ENCODE measurements at regions not wholly inside any gene's neighbourhood (a gene's known extent, or its start where the extent isn't known, plus 50 kb on each side); places are given as distances from the start of the nearest gene placed in this dataset.

DNA sequence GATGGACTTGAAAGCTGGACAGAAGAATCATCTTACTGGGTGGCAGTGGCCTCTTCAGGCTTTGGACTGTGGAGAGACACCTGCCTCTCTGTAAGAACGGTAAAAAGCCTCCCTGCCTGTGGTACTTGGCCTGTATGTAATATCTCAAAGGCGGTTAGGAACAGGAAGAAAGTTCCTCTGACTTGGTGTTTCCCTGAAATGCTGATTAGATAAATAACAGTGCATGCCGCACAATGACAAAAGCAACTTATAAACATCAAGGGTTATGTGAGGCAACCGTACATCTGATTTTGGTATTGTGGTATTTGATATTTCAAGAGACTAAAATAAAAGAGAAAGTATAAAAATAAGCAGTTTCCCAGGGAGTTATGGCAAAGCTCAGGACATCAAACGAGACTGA is 92.4 kb upstream of the SORBS2 start:
- WGBS (ENCODE audit: insufficient coverage): 90% methylated on average over 2 of the region's 5 CpGs

DNA sequence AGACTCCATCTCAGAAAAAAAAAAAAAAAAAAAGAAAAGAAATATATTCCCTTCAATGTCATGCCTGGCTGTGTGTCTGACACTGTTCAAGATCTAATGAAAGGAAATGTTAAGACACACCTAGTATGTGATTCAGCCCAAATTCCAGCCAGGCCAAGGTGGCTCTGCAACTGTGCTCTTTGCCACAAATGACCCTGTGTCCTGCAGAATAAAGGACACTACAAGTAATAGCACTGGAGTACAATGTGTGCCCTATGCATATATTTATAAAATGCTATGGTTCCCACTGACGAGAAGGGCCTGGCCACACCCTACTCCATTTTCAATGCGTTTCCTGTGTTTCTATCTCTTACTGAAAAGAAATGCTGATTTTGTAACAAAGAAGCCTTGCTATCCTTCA is 98.0 kb upstream of the SORBS2 start:
- H3K27me3 ChIP-seq (ENCODE audit: control insufficient read depth, insufficient read depth, low read length): no peaks in the 10 kb centered on the region
- H3K9me3 ChIP-seq (replicated peaks; ENCODE audit: control insufficient read depth, low read depth, low read length): no peaks in the 10 kb centered on the region
- no peak overlapping the region for H3K4me3 ChIP-seq (ENCODE audit: low read length)
- H3K27ac ChIP-seq (ENCODE audit: low read length): no peak overlapping the region
- no CpG with 5 or more reads among the region's 2 CpGs for WGBS (ENCODE audit: insufficient coverage)
- no peaks in the 10 kb centered on the region for H3K36me3 ChIP-seq (ENCODE audit: control insufficient read depth, insufficient read depth, low read length)
- no peak for DNase-seq
- H3K4me1 ChIP-seq (ENCODE audit: control insufficient read depth, insufficient read depth, low read length): no peaks in the 10 kb centered on the region

More for the DNA sequence above, 92.4 kb upstream of the SORBS2 start:
- H3K4me1 ChIP-seq (ENCODE audit: control insufficient read depth, insufficient read depth, low read length): no peaks in the 10 kb centered on the region
- no peaks in the 10 kb centered on the region for H3K9me3 ChIP-seq (replicated peaks; ENCODE audit: control insufficient read depth, low read depth, low read length)
- H3K36me3 ChIP-seq (ENCODE audit: control insufficient read depth, insufficient read depth, low read length): no peaks in the 10 kb centered on the region
- DNase-seq: no peak
- no peaks in the 10 kb centered on the region for H3K27me3 ChIP-seq (ENCODE audit: control insufficient read depth, insufficient read depth, low read length)
- H3K27ac ChIP-seq (ENCODE audit: low read length): no peak overlapping the region
- H3K4me3 ChIP-seq (ENCODE audit: low read length): no peak overlapping the region

DNA sequence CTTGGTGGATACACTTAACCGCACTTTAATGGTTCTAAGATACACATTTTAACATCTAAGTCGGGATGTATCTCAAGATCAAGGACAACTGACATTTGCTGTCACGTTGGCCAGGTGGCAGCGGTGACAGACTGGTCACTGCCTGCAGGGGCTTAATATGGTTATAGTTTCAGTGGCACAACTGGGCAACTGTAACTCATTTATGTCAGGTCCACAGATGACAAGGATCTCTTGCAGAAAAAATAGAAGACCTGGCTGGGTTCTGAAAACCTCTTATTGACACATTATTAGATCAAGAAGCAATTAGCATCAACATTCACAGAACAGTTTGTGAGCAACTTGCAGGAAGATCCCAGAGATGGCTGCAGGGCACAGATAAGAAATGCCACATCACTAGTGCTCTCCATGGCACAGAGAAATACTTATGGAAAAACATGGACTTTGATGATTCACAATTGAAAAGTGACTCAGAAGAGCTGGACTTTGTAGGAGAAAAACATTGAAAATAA is 99.6 kb upstream of the SORBS2 start:
- Histone ChIP-seq H3K4me3 (ENCODE audit: low read length) (no peak overlapping the region), H3K27me3 (ENCODE audit: control insufficient read depth, insufficient read depth, low read length) (no peaks in the 10 kb centered on the region), H3K27ac (ENCODE audit: low read length) (no peak overlapping the region), H3K9me3 (replicated peaks; ENCODE audit: control insufficient read depth, low read depth, low read length) (no peaks in the 10 kb centered on the region), H3K4me1 (ENCODE audit: control insufficient read depth, insufficient read depth, low read length) (no peaks in the 10 kb centered on the region), H3K36me3 (ENCODE audit: control insufficient read depth, insufficient read depth, low read length) (no peaks in the 10 kb centered on the region)
- DNase-seq: no peak
- 82% methylated on average over 4 of the region's 4 CpGs for WGBS (ENCODE audit: insufficient coverage)

DNA sequence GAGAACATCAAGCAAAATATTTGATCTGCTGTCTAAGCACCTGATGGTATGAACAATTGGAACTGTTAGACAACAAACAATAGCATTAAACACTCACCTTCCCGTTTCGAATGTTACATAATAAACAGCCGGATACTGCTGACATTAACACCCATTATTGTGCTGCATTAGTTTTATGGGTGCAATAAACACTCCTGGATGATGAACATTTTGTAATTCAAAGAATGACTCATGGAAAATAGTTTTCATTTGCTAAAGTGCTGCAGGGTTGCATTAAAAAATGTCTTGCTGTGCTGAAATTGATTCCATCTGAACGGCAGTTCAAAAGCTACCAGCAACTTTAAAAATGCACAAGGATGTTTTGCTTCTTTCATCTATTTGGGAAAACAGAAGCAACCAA is 100.8 kb upstream of the SORBS2 start:
- Histone ChIP-seq H3K9me3 (replicated peaks; ENCODE audit: control insufficient read depth, low read depth, low read length) (no peaks in the 10 kb centered on the region), H3K4me3 (ENCODE audit: low read length) (no peak overlapping the region), H3K4me1 (ENCODE audit: control insufficient read depth, insufficient read depth, low read length) (no peaks in the 10 kb centered on the region), H3K27ac (ENCODE audit: low read length) (no peak overlapping the region), H3K27me3 (ENCODE audit: control insufficient read depth, insufficient read depth, low read length) (no peaks in the 10 kb centered on the region), H3K36me3 (ENCODE audit: control insufficient read depth, insufficient read depth, low read length) (no peaks in the 10 kb centered on the region)
- no peak for DNase-seq
- WGBS (ENCODE audit: insufficient coverage): no CpG with 5 or more reads among the region's 4 CpGs

DNA sequence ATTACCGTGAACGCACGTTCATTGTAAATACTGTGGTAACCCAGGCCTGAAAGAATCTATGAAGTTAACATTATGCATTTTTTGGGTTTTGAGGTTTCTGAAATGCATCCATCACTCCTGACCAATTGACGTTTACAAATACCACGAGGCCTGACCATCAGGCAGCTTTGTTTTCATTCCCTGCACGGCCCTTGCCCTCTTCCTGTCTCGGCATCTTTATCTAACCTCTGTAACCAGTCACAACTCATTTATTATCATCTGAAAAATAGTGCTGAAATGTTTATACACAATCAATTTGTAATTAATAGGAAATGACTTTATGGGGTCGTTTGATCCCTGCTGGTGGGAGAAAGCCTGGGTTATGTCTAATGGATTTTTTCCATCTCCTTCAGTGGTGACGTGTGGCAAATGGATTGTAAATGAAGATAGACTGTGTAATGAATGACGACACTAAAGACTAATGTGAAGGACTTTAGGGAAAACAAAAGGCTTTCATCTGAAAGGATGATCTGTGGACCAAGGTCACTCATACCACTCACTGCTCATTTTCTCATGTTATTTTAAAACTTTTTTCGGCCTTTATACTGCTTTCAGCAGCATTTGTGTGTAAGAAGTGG is 102.7 kb upstream of the SORBS2 start:
- H3K9me3 ChIP-seq (replicated peaks; ENCODE audit: control insufficient read depth, low read depth, low read length): no peaks in the 10 kb centered on the region
- no peak overlapping the region for H3K4me3 ChIP-seq (ENCODE audit: low read length)
- WGBS (ENCODE audit: insufficient coverage): 43% methylated on average over 5 of the region's 11 CpGs
- no peaks in the 10 kb centered on the region for H3K4me1 ChIP-seq (ENCODE audit: control insufficient read depth, insufficient read depth, low read length)
- H3K36me3 ChIP-seq (ENCODE audit: control insufficient read depth, insufficient read depth, low read length): no peaks in the 10 kb centered on the region
- no peak for DNase-seq
- no peak overlapping the region for H3K27ac ChIP-seq (ENCODE audit: low read length)
- no peaks in the 10 kb centered on the region for H3K27me3 ChIP-seq (ENCODE audit: control insufficient read depth, insufficient read depth, low read length)

DNA sequence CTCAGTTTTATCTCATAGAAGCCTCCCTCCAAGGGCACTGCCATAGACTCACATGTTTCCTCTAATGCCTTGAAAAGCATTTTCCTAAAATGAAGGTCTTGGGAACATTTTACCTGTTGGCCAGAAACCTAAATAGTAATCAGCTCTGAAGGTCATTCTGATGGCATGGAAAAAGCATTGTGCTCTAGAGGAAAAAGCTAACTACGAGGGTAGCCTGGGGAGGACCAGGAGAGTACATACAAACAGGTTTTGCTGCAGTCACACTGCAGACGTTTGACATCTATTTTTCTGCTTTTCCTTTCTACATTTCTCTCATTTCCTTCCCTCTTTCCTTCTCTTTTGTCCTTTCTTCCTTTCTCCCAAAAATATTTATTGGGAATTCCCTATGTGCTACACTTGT is 103.3 kb upstream of the SORBS2 start:
- H3K36me3 ChIP-seq (ENCODE audit: control insufficient read depth, insufficient read depth, low read length): no peaks in the 10 kb centered on the region
- DNase-seq: no peak
- H3K4me1 ChIP-seq (ENCODE audit: control insufficient read depth, insufficient read depth, low read length): no peaks in the 10 kb centered on the region
- no peak overlapping the region for H3K27ac ChIP-seq (ENCODE audit: low read length)
- WGBS (ENCODE audit: insufficient coverage): 29% methylated on average over 1 of the region's 2 CpGs
- H3K4me3 ChIP-seq (ENCODE audit: low read length): no peak overlapping the region
- H3K27me3 ChIP-seq (ENCODE audit: control insufficient read depth, insufficient read depth, low read length): no peaks in the 10 kb centered on the region
- no peaks in the 10 kb centered on the region for H3K9me3 ChIP-seq (replicated peaks; ENCODE audit: control insufficient read depth, low read depth, low read length)

DNA sequence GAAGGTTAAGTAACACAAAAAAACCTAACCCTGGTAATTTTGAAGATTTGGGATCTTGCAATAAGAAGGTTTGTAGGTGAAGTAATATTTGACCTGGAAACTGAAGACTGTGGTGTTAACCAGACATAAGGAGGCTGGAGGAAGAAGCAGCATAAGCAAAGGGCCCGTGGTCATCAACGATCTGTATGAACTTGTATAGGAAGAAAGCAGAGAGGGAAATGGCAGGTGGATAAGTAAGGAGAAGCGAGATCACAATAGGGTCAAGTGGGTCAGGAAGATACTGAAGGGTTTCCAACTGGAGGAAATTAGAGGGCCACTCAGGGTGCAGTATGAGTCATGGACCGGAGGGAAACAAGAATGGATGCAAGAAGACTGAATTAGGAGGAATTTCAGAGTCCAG is 103.8 kb upstream of the SORBS2 start:
- Histone ChIP-seq H3K36me3 (ENCODE audit: control insufficient read depth, insufficient read depth, low read length) (no peaks in the 10 kb centered on the region), H3K9me3 (replicated peaks; ENCODE audit: control insufficient read depth, low read depth, low read length) (no peaks in the 10 kb centered on the region), H3K4me1 (ENCODE audit: control insufficient read depth, insufficient read depth, low read length) (no peaks in the 10 kb centered on the region), H3K27me3 (ENCODE audit: control insufficient read depth, insufficient read depth, low read length) (no peaks in the 10 kb centered on the region), H3K4me3 (ENCODE audit: low read length) (no peak overlapping the region), H3K27ac (ENCODE audit: low read length) (no peak overlapping the region)
- WGBS (ENCODE audit: insufficient coverage): 97% methylated on average over 4 of the region's 4 CpGs
- DNase-seq: no peak

DNA sequence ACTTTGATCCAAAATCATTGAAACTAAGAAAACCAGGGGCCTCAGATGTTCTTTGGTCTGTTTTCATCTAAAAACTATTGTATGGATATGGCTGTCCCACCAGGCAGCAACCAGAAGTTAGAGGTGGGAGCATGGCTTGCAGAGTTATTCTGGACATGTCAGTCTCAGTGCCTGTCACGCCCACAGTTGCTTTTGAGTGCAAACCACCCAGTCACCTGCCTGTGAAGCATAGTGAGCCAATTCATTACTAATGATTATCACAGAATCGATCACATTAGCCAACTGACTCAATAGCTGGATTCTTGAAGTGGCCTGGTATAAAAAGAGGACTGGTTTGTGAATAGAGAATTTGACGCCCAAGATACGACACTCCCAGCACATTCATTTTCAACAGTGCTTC is 104.2 kb upstream of the SORBS2 start:
- H3K27me3 ChIP-seq (ENCODE audit: control insufficient read depth, insufficient read depth, low read length): no peaks in the 10 kb centered on the region
- H3K36me3 ChIP-seq (ENCODE audit: control insufficient read depth, insufficient read depth, low read length): no peaks in the 10 kb centered on the region
- H3K4me1 ChIP-seq (ENCODE audit: control insufficient read depth, insufficient read depth, low read length): no peaks in the 10 kb centered on the region
- no peak for DNase-seq
- H3K9me3 ChIP-seq (replicated peaks; ENCODE audit: control insufficient read depth, low read depth, low read length): no peaks in the 10 kb centered on the region
- H3K27ac ChIP-seq (ENCODE audit: low read length): no peak overlapping the region
- no peak overlapping the region for H3K4me3 ChIP-seq (ENCODE audit: low read length)
- WGBS (ENCODE audit: insufficient coverage): no CpG with 5 or more reads among the region's 4 CpGs

DNA sequence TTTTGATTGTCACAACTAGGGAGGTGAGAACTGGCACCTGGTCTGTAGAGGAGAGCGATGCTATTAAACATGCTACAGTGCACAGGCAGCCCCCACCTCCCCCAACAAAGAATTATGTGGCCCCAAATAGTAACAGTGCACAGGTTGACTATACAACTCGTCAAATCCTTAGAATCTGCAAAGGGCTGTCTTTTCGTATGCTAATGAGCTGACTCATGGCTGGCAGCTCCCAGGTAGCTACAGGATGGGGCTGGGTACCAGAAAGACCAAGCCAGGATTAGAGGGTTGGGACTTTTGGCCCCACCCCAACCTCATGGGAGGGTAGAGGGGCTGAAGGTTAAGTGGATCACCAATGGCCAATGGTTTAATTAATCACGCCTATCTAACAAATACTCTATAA is 104.7 kb upstream of the SORBS2 start:
- WGBS (ENCODE audit: insufficient coverage): no CpG with 5 or more reads among the region's 4 CpGs

DNA sequence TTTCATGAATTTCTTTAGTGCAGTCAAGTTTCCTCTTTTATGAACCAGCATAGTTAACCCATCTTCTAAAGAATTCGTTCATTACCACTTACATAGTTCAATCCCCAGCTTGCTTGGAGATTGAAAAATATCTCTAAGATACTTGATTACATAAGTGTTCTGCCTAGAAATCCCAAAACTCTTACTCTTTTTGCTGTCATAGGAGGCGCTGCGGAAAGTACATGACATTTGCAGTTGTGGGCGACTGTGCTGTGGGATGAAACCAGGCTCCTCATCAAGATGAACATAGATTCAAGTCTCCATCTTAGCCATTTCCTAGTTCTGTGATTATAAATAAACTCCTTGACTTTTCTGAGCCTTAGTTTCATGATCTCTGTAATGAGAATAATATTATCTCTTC is 107.1 kb upstream of the SORBS2 start:
- Histone ChIP-seq H3K27ac (ENCODE audit: low read length) (no peak overlapping the region), H3K36me3 (ENCODE audit: control insufficient read depth, insufficient read depth, low read length) (no peaks in the 10 kb centered on the region), H3K4me1 (ENCODE audit: control insufficient read depth, insufficient read depth, low read length) (no peaks in the 10 kb centered on the region), H3K9me3 (replicated peaks; ENCODE audit: control insufficient read depth, low read depth, low read length) (no peaks in the 10 kb centered on the region), H3K27me3 (ENCODE audit: control insufficient read depth, insufficient read depth, low read length) (no peaks in the 10 kb centered on the region), H3K4me3 (ENCODE audit: low read length) (no peak overlapping the region)
- DNase-seq: no peak
- WGBS (ENCODE audit: insufficient coverage): no CpG with 5 or more reads among the region's 4 CpGs

More for the DNA sequence above, 104.7 kb upstream of the SORBS2 start:
- Histone ChIP-seq H3K27ac (ENCODE audit: low read length) (no peak overlapping the region), H3K4me3 (ENCODE audit: low read length) (no peak overlapping the region), H3K9me3 (replicated peaks; ENCODE audit: control insufficient read depth, low read depth, low read length) (no peaks in the 10 kb centered on the region), H3K36me3 (ENCODE audit: control insufficient read depth, insufficient read depth, low read length) (no peaks in the 10 kb centered on the region), H3K27me3 (ENCODE audit: control insufficient read depth, insufficient read depth, low read length) (no peaks in the 10 kb centered on the region), H3K4me1 (ENCODE audit: control insufficient read depth, insufficient read depth, low read length) (no peaks in the 10 kb centered on the region)
- no peak for DNase-seq

DNA sequence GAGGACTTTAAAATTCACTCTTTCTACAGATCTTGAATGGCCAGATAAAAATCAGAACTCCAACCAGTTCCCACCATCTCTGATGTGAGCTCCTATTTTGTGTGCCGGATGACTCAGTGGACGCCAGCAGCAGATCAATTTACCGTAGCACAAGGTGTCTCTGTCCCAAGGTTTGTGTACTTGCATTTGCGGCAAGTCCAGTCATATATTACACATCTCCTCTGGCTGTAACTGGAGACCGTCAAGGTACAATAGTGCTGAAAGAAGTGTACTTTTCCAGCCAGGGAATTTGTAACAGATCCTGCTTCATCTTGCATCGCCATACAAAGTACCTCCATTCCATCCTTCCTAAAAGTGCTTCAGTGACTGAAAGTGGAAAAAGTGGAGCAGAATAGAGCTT is 108.2 kb upstream of the SORBS2 start:
- no peak for DNase-seq
- no CpG with 5 or more reads among the region's 6 CpGs for WGBS (ENCODE audit: insufficient coverage)
- H3K27me3 ChIP-seq (ENCODE audit: control insufficient read depth, insufficient read depth, low read length): no peaks in the 10 kb centered on the region
- no peak overlapping the region for H3K4me3 ChIP-seq (ENCODE audit: low read length)
- H3K36me3 ChIP-seq (ENCODE audit: control insufficient read depth, insufficient read depth, low read length): no peaks in the 10 kb centered on the region
- no peaks in the 10 kb centered on the region for H3K4me1 ChIP-seq (ENCODE audit: control insufficient read depth, insufficient read depth, low read length)
- no peak overlapping the region for H3K27ac ChIP-seq (ENCODE audit: low read length)
- H3K9me3 ChIP-seq (replicated peaks; ENCODE audit: control insufficient read depth, low read depth, low read length): no peaks in the 10 kb centered on the region

All from muscle of leg (tissue), 3 donors.